T-cell (primary cell): ENCODE measurements at regions not wholly inside any gene's neighbourhood (a gene's known extent, or its start where the extent isn't known, plus 50 kb on each side); places are given as distances from the start of the nearest gene placed in this dataset.

Experiments used
- ATAC-seq, 4 experiments: fragments of 200-7000 bp in 3 of 4; fragments of 150-1000 bp in 1 of 4; cut with Tn5 transposase; replicated peaks in 1 of 4; 1 replicate in 3 of 4; 2 replicates in 1 of 4; pipeline ENCODE4 v1.10.0; 2021; ENCODE audit warnings: moderate library complexity in 3 of 4, mild to moderate bottlenecking in 2 of 4, moderate number of reproducible peaks in 1 of 4
- CTCF ChIA-PET, 2 donors: fragments of 300-600 bp; sonication (Branson Sonifier 250); formaldehyde crosslinking; loops; one replicate each; lab custom pipeline; 2022; ENCODE audit warnings: antibody characterized with exemption in 2 of 2; lab: Charles Lee
- POLR2A ChIA-PET, 2 donors: fragments of 300-600 bp; sonication (Branson Sonifier 250); formaldehyde crosslinking; loops; one replicate each; lab custom pipeline; 2022; ENCODE audit warnings: antibody characterized with exemption in 2 of 2; lab: Charles Lee
- DNase-seq, 35 experiments: peaks; one replicate each; pipeline versions ENCODE4 v3.0.0 to v3.0.0-alpha.2; 2013 to 2023
- H3K27ac ChIP-seq: one replicate; pipeline ENCODE4 v1.5.1; 2013; ENCODE audit warnings: low read length
- H3K27me3 ChIP-seq, 2 experiments: replicated peaks in 1 of 2; 1 replicate in 1 of 2; 2 replicates in 1 of 2; pipeline versions ENCODE4 v1.6.1 to v1.7.0; 2013; ENCODE audit warnings: low read length in 1 of 2, mixed read lengths in 1 of 2; ENCODE audit not compliant: control insufficient read depth in 2 of 2, insufficient read depth in 2 of 2; ENCODE audit errors: extremely low read depth in 1 of 2
- H3K36me3 ChIP-seq, 2 donors: 1 replicate in 1 of 2; 2 replicates in 1 of 2; pipeline versions ENCODE4 v1.6.1 to v1.7.0; 2013; ENCODE audit warnings: low read length in 1 of 2; ENCODE audit not compliant: control insufficient read depth in 2 of 2, insufficient read depth in 1 of 2; ENCODE audit errors: extremely low read depth in 1 of 2
- H3K4me1 ChIP-seq, 2 experiments: 1 replicate in 1 of 2; 2 replicates in 1 of 2; pipeline versions ENCODE4 v1.6.1 to v1.7.0; 2013; ENCODE audit warnings: low read length in 2 of 2, mixed read lengths in 1 of 2; ENCODE audit not compliant: insufficient read depth in 2 of 2, control insufficient read depth in 1 of 2; ENCODE audit errors: extremely low read depth in 1 of 2
- H3K4me3 ChIP-seq, 2 donors: 1 replicate in 1 of 2; 2 replicates in 1 of 2; pipeline versions ENCODE4 v1.5.1 to v1.7.0; 2013; ENCODE audit warnings: mild to moderate bottlenecking in 2 of 2, low read length in 1 of 2, moderate library complexity in 1 of 2; ENCODE audit not compliant: control insufficient read depth in 1 of 2; ENCODE audit errors: extremely low read depth in 1 of 2
- H3K9me3 ChIP-seq: 2 replicates; pipeline ENCODE4 v1.7.0; 2013
- H3K27ac Mint-ChIP-seq, 2 donors: one replicate each; pipeline ENCODE4 v1.8.0; 2020 to 2021; ENCODE audit warnings: mild to moderate bottlenecking in 2 of 2, mixed read lengths in 2 of 2
- H3K27me3 Mint-ChIP-seq, 2 donors: one replicate each; pipeline ENCODE4 v1.8.0; 2021 to 2022; ENCODE audit warnings: mixed read lengths in 2 of 2
- H3K36me3 Mint-ChIP-seq: one replicate; pipeline ENCODE4 v1.8.0; 2021; ENCODE audit warnings: mixed read lengths
- H3K4me1 Mint-ChIP-seq, 3 donors: one replicate each; pipeline ENCODE4 v1.8.0; 2020 to 2022; ENCODE audit warnings: mixed read lengths in 3 of 3, mild to moderate bottlenecking in 1 of 3
- H3K4me3 Mint-ChIP-seq, 3 donors: one replicate each; pipeline ENCODE4 v1.8.0; 2020 to 2022; ENCODE audit warnings: mild to moderate bottlenecking in 3 of 3, mixed read lengths in 3 of 3, moderate library complexity in 3 of 3
- H3K9me3 Mint-ChIP-seq, 3 donors: one replicate each; pipeline ENCODE4 v1.8.0; 2020 to 2022; ENCODE audit warnings: mixed read lengths in 3 of 3
- WGBS: methylation state at CpG from one replicate; pipeline ENCODE4 v1.1.5; 2013; ENCODE audit warnings: missing lambda C conversion rate; ENCODE audit not compliant: insufficient coverage; 5-methylcytosine and 5-hydroxymethylcytosine counted together

- no peaks in the 10 kb centered on the region for H3K36me3 Mint-ChIP-seq
- no peak overlapping the region for H3K27ac Mint-ChIP-seq
- ChIA-PET CTCF (no interaction called here), POLR2A (no interaction called here)
- no peaks in the 10 kb centered on the region for H3K4me1 Mint-ChIP-seq
- no peaks in the 10 kb centered on the region for H3K4me1 ChIP-seq
- no peak overlapping the region for H3K27ac ChIP-seq
- H3K9me3 Mint-ChIP-seq, result no peaks in the 10 kb centered on the region
- H3K36me3 ChIP-seq, result no peaks in the 10 kb centered on the region
- no peak overlapping the region for H3K4me3 Mint-ChIP-seq
- no peaks in the 10 kb centered on the region for H3K9me3 ChIP-seq
- WGBS, result 78% methylated on average over 11 of the region's 19 CpGs
- DNase-seq (no peak), ATAC-seq (no peak)
- peaks cover 0 to 4% of the 10 kb centered on the region in 2 donors for H3K27me3 Mint-ChIP-seq
- peaks cover 0 to 24% of the 10 kb centered on the region in 2 experiments for H3K27me3 ChIP-seq
- no peak overlapping the region for H3K4me3 ChIP-seq
These were observed 101.1 kb upstream of the COL5A1 start for GRCh38 chr9:134540276-134541096.

DNA sequence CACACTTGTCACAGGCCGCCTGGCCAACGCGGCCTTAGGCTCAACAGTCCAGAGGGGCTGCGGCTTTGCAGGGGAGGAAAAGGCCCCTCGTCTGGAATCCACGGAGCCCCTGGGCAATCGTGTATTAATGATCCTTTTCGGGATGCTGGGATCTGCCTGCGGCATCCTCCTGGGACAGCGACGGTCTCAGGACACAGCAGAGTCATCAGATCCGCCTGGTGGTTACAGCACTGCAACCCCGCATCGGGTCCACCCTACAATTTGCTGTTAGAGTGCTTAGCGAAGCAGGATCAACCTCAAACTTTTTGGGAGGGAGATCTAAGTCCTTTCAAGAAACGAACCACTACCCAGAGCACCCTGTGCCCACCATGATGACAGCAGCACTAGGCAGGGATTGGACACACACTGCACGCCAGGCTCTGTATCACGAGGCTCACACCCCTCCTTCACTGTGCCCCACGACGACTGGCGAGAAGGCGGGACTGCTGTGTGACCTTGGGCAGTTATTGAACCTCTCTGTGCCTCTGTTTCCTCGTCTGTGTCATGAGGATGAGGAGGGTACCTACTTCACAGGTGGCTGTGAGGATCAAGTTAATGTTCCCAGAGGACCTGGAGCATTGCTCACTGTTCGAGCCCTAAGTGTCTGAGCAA lies 100.4 kb upstream of the COL5A1 start:
- no peaks in the 10 kb centered on the region for H3K36me3 ChIP-seq
- Mint-ChIP-seq H3K27ac (no peak overlapping the region), H3K9me3 (no peaks in the 10 kb centered on the region), H3K4me1 (no peaks in the 10 kb centered on the region), H3K27me3 (peaks cover 0 to 4% of the 10 kb centered on the region in 2 donors), H3K4me3 (no peak overlapping the region), H3K36me3 (no peaks in the 10 kb centered on the region)
- no peaks in the 10 kb centered on the region for H3K4me1 ChIP-seq
- ATAC-seq (no peak), DNase-seq (no peak)
- no peak overlapping the region for H3K4me3 ChIP-seq
- H3K27ac ChIP-seq, result no peak overlapping the region
- POLR2A ChIA-PET, result no interaction called here
- no peaks in the 10 kb centered on the region for H3K9me3 ChIP-seq
- H3K27me3 ChIP-seq, result peaks cover 0 to 25% of the 10 kb centered on the region in 2 experiments
- 79% methylated on average over 18 of the region's 24 CpGs for WGBS
- CTCF ChIA-PET, result no interaction called here

DNA sequence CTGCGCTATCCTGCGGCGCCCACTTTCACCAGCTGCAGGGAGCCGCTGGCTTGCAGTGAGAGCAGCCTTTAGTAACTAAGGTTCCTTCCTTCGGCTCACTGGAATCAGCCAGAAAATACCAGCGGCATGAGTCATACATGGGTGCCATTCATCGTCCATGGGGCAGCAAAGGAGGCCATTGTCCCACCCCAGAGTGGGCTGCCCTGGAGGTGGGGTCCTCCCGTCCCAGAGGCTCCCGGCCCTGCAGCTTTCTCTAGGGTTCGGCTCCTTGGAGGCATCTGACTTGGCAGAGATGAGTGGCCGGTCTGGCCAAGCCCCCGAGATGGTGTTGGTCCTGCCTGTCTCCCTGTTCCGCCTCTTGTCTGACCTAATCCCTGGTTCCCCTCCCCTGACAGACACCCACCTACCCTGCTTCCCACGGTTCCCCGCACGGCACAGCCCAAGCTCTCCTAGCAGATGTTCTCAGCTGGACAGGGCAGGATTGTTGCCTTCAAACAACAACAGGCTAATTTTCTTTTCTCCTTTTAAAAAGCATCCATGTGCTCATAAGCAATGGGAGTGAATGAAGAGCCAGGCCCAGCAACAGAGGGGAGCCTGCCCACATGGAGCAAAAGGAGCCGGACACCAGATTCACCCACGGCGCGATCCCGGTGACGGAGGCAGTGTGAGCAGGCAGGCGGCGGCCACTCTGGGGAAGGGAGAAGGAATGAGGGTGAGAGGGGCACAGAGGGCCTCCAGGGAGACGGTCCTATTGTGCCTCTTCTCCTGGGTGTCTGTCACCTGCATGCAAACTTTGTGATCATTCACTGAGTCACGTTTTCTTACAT lies 97.0 kb upstream of the COL5A1 start:
- WGBS, result 92% methylated on average over 17 of the region's 26 CpGs
- no peak for ATAC-seq
- H3K4me1 Mint-ChIP-seq, result no peaks in the 10 kb centered on the region
- no peaks in the 10 kb centered on the region for H3K36me3 Mint-ChIP-seq
- H3K4me3 ChIP-seq, result no peak overlapping the region
- CTCF ChIA-PET, result interaction anchor here in 1 of 2 donors (0.5 kb wide), 1 partner anchor 32 kb away, joined by 4 read pairs; no protein-coding TSS in a partner anchor
- H3K27me3 ChIP-seq, result peaks cover 0 to 24% of the 10 kb centered on the region in 2 experiments
- H3K36me3 ChIP-seq, result no peaks in the 10 kb centered on the region
- no peaks in the 10 kb centered on the region for H3K27me3 Mint-ChIP-seq
- H3K27ac ChIP-seq, result no peak overlapping the region
- H3K9me3 Mint-ChIP-seq, result no peaks in the 10 kb centered on the region
- no peak overlapping the region for H3K4me3 Mint-ChIP-seq
- POLR2A ChIA-PET, result no interaction called here
- H3K9me3 ChIP-seq, result no peaks in the 10 kb centered on the region
- no peak overlapping the region for H3K27ac Mint-ChIP-seq
- DNase-seq, result no peak
- no peaks in the 10 kb centered on the region for H3K4me1 ChIP-seq

- no peaks in the 10 kb centered on the region for H3K9me3 ChIP-seq
- no peaks in the 10 kb centered on the region for H3K36me3 ChIP-seq
- no peak overlapping the region for H3K27ac Mint-ChIP-seq
- no peak overlapping the region for H3K4me3 Mint-ChIP-seq
- H3K4me1 ChIP-seq, result no peaks in the 10 kb centered on the region
- no peak for DNase-seq
- no peak for ATAC-seq
- no peak overlapping the region for H3K27ac ChIP-seq
- POLR2A ChIA-PET, result no interaction called here
- no peaks in the 10 kb centered on the region for H3K36me3 Mint-ChIP-seq
- H3K4me3 ChIP-seq, result no peak overlapping the region
- CTCF ChIA-PET, result no interaction called here
- H3K27me3 Mint-ChIP-seq, result no peaks in the 10 kb centered on the region
- no peaks in the 10 kb centered on the region for H3K9me3 Mint-ChIP-seq
- H3K27me3 ChIP-seq, result peaks cover 0 to 21% of the 10 kb centered on the region in 2 experiments
- no peaks in the 10 kb centered on the region for H3K4me1 Mint-ChIP-seq
- WGBS, result 79% methylated on average over 7 of the region's 7 CpGs
These were observed 96.4 kb upstream of the COL5A1 start for GRCh38 chr9:134545215-134545542.

- no peak for ATAC-seq
- H3K27me3 ChIP-seq, result peaks cover 0 to 20% of the 10 kb centered on the region in 2 experiments
- peaks cover 0 to 4% (median 4%) of the 10 kb centered on the region in 3 donors for H3K9me3 Mint-ChIP-seq
- no peak overlapping the region for H3K4me3 Mint-ChIP-seq
- peaks cover 0 to 4% of the 10 kb centered on the region in 2 donors for H3K27me3 Mint-ChIP-seq
- ChIA-PET POLR2A (no interaction called here), CTCF (no interaction called here)
- no peaks in the 10 kb centered on the region for H3K9me3 ChIP-seq
- H3K4me3 ChIP-seq, result no peak overlapping the region
- WGBS, result 46% methylated on average over 25 of the region's 29 CpGs
- no peak overlapping the region for H3K27ac Mint-ChIP-seq
- no peaks in the 10 kb centered on the region for H3K4me1 Mint-ChIP-seq
- H3K27ac ChIP-seq, result no peak overlapping the region
- no peaks in the 10 kb centered on the region for H3K4me1 ChIP-seq
- no peaks in the 10 kb centered on the region for H3K36me3 ChIP-seq
- DNase-seq, result no peak
- no peaks in the 10 kb centered on the region for H3K36me3 Mint-ChIP-seq
These were observed 95.9 kb upstream of the COL5A1 start for GRCh38 chr9:134545543-134546245.

DNA sequence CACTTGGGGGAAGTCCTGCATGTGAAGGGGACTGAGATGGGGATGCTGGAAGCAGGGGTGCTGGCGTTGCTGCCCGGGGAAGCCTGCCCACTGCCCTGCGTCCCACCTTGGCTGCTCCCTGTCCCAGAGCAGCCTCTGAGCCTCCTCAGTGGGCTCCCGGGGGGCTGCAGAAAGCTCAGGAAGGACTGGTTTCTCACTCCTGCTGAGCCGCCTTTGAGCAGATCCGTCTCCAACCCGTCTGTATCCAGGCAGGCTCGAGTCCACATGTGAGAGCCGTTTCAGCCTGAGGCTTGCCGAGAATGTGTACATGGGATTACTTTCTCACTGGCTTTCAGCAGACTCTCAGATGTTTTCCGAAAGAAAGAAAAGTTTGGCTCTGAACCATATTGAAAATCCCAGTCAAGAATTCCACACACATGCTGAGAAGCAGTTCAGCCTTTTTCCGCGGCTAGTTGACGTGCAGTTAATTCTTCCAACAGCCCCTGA lies 95.3 kb upstream of the COL5A1 start:
- Histone ChIP-seq H3K4me3 (no peak overlapping the region), H3K4me1 (no peaks in the 10 kb centered on the region), H3K27me3 (peaks cover 0 to 24% of the 10 kb centered on the region in 2 experiments), H3K27ac (no peak overlapping the region), H3K36me3 (no peaks in the 10 kb centered on the region), H3K9me3 (no peaks in the 10 kb centered on the region)
- Mint-ChIP-seq H3K9me3 (peaks cover 0 to 4% (median 4%) of the 10 kb centered on the region in 3 donors), H3K27ac (no peak overlapping the region), H3K27me3 (peaks cover 0 to 8% of the 10 kb centered on the region in 2 donors), H3K4me3 (no peak overlapping the region), H3K4me1 (no peaks in the 10 kb centered on the region), H3K36me3 (no peaks in the 10 kb centered on the region)
- WGBS, result 76% methylated on average over 14 of the region's 14 CpGs
- ChIA-PET CTCF (no interaction called here), POLR2A (no interaction called here)
- no peak for ATAC-seq
- no peak for DNase-seq
